H9 (cell line): ENCODE measurements at regions not wholly inside any gene's neighbourhood (a gene's known extent, or its start where the extent isn't known, plus 50 kb on each side); places are given as distances from the start of the nearest gene placed in this dataset.

Experiments used
- DNase-seq: peaks from one replicate; pipeline ENCODE4 v3.0.0-alpha.2; 2017
- H2AFZ ChIP-seq: one replicate; pipeline ENCODE4 v1.6.1; 2013; ENCODE audit warnings: mild to moderate bottlenecking, low read length, control low read depth, moderate library complexity
- H2AK5ac ChIP-seq: 2 replicates; pipeline ENCODE4 v1.6.1; 2013; ENCODE audit warnings: low read length, control low read depth, mixed read lengths; ENCODE audit not compliant: insufficient read length
- H2BK120ac ChIP-seq: one replicate; pipeline ENCODE4 v1.6.1; 2013; ENCODE audit warnings: low read depth, mild to moderate bottlenecking, low read length, control low read depth, inconsistent platforms; ENCODE audit not compliant: poor library complexity, severe bottlenecking
- H2BK12ac ChIP-seq: 2 replicates; pipeline ENCODE4 v1.6.1; 2013; ENCODE audit warnings: low read length, control low read depth, mixed read lengths, low read depth; ENCODE audit not compliant: insufficient read length
- H2BK15ac ChIP-seq: 2 replicates; pipeline ENCODE4 v1.6.1; 2013; ENCODE audit warnings: low read depth, low read length, control low read depth
- H2BK20ac ChIP-seq: one replicate; pipeline ENCODE4 v1.6.1; 2013; ENCODE audit warnings: low read depth, mild to moderate bottlenecking, low read length, control low read depth, inconsistent platforms; ENCODE audit not compliant: poor library complexity, severe bottlenecking
- H2BK5ac ChIP-seq: 2 replicates; pipeline ENCODE4 v1.6.1; 2013; ENCODE audit warnings: low read length, control low read depth, mixed read lengths; ENCODE audit not compliant: insufficient read length
- H3K14ac ChIP-seq: 2 replicates; pipeline ENCODE4 v1.6.1; 2013; ENCODE audit warnings: low read length, control low read depth; ENCODE audit not compliant: insufficient read depth
- H3K18ac ChIP-seq: 2 replicates; pipeline ENCODE4 v1.6.1; 2013; ENCODE audit warnings: low read depth, mild to moderate bottlenecking, mixed read lengths, low read length, control low read depth; ENCODE audit not compliant: insufficient read length
- H3K23ac ChIP-seq: 2 replicates; pipeline ENCODE4 v1.6.1; 2013; ENCODE audit warnings: low read length, control low read depth, mixed read lengths, low read depth; ENCODE audit not compliant: insufficient read length
- H3K23me2 ChIP-seq: 2 replicates; pipeline ENCODE4 v1.6.1; 2013; ENCODE audit warnings: low read depth, mild to moderate bottlenecking, mixed read lengths, low read length, control low read depth; ENCODE audit not compliant: insufficient read length, poor library complexity, severe bottlenecking
- H3K27ac ChIP-seq: 2 replicates; pipeline ENCODE4 v1.5.1; 2013; ENCODE audit warnings: low read length, control low read depth, mixed read lengths, low read depth; ENCODE audit not compliant: insufficient read length
- H3K27me3 ChIP-seq: 2 replicates; pipeline ENCODE4 v1.6.1; 2013; ENCODE audit warnings: low read length, control low read depth, inconsistent platforms; ENCODE audit not compliant: insufficient read depth
- H3K4ac ChIP-seq: 2 replicates; pipeline ENCODE4 v1.6.1; 2013; ENCODE audit warnings: low read depth, mild to moderate bottlenecking, control low read depth, inconsistent platforms, low read length, moderate library complexity
- H3K4me1 ChIP-seq: 2 replicates; pipeline ENCODE4 v1.6.1; 2013; ENCODE audit warnings: low read length, control low read depth, inconsistent platforms; ENCODE audit not compliant: insufficient read depth
- H3K4me2 ChIP-seq: 2 replicates; pipeline ENCODE4 v1.6.1; 2013; ENCODE audit warnings: low read length, control low read depth, mixed read lengths; ENCODE audit not compliant: insufficient read length, insufficient read depth
- H3K56ac ChIP-seq: 2 replicates; pipeline ENCODE4 v1.6.1; 2013; ENCODE audit warnings: low read depth, mild to moderate bottlenecking, mixed read lengths, low read length, control low read depth; ENCODE audit not compliant: insufficient read length
- H3K79me1 ChIP-seq: 2 replicates; pipeline ENCODE4 v1.6.1; 2013; ENCODE audit warnings: low read depth, mild to moderate bottlenecking, moderate library complexity, low read length, control low read depth, inconsistent platforms; ENCODE audit not compliant: insufficient read depth, poor library complexity, severe bottlenecking
- H3K79me2 ChIP-seq: 2 replicates; pipeline ENCODE4 v1.6.1; 2013; ENCODE audit warnings: low read length, control low read depth, inconsistent platforms; ENCODE audit not compliant: insufficient read depth
- H3K9ac ChIP-seq: 2 replicates; pipeline ENCODE4 v1.6.1; 2013; ENCODE audit warnings: low read length, control low read depth, mixed read lengths; ENCODE audit not compliant: insufficient read length; ENCODE audit errors: extremely low read depth
- H3K9me3 ChIP-seq: one replicate; pipeline ENCODE4 v1.6.1; 2013; ENCODE audit warnings: low read depth, low read length, inconsistent platforms; ENCODE audit not compliant: control insufficient read depth
- H3T11ph ChIP-seq: one replicate; pipeline ENCODE4 v1.6.1; 2013; ENCODE audit warnings: mild to moderate bottlenecking, low read length, control low read depth, inconsistent platforms
- H4K20me1 ChIP-seq: one replicate; pipeline ENCODE4 v1.6.1; 2013; ENCODE audit not compliant: control insufficient read depth, insufficient read length, insufficient read depth
- H4K5ac ChIP-seq: 2 replicates; pipeline ENCODE4 v1.6.1; 2013; ENCODE audit warnings: low read depth, mild to moderate bottlenecking, mixed read lengths, low read length, control low read depth; ENCODE audit not compliant: insufficient read length
- H4K8ac ChIP-seq: replicated peaks from 2 replicates; pipeline ENCODE4 v1.6.1; 2013; ENCODE audit warnings: low read length, control low read depth, mixed read lengths, low read depth; ENCODE audit not compliant: insufficient read length
- H4K91ac ChIP-seq: 2 replicates; pipeline ENCODE4 v1.6.1; 2013; ENCODE audit warnings: low read depth, mild to moderate bottlenecking, moderate library complexity, mixed read lengths, low read length, control low read depth; ENCODE audit not compliant: insufficient read length
- H3K27ac Mint-ChIP-seq, 3 experiments: 2 replicates in 2 of 3; 3 replicates in 1 of 3; pipeline ENCODE4 v1.8.0; 2020 to 2021; ENCODE audit warnings: mixed read lengths in 3 of 3, mild to moderate bottlenecking in 1 of 3, moderate library complexity in 1 of 3
- H3K27me3 Mint-ChIP-seq: 2 replicates; pipeline ENCODE4 v1.8.0; 2021; ENCODE audit warnings: low read depth, mild to moderate bottlenecking, moderate library complexity, mixed read lengths
- H3K36me3 Mint-ChIP-seq, 3 experiments: 2 replicates in 2 of 3; 3 replicates in 1 of 3; pipeline ENCODE4 v1.8.0; 2020 to 2021; ENCODE audit warnings: low read depth in 3 of 3, mixed read lengths in 3 of 3; ENCODE audit not compliant: insufficient read depth in 1 of 3
- H3K4me1 Mint-ChIP-seq, 2 experiments: 2 replicates each; pipeline ENCODE4 v1.8.0; 2020; ENCODE audit warnings: mixed read lengths in 2 of 2
- H3K4me3 Mint-ChIP-seq, 2 experiments: 2 replicates in 1 of 2; 3 replicates in 1 of 2; pipeline ENCODE4 v1.8.0; 2020 to 2021; ENCODE audit warnings: mild to moderate bottlenecking in 2 of 2, mixed read lengths in 2 of 2, moderate library complexity in 1 of 2
- H3K9me3 Mint-ChIP-seq, 2 experiments: 2 replicates in 1 of 2; 3 replicates in 1 of 2; pipeline ENCODE4 v1.8.0; 2020; ENCODE audit warnings: mild to moderate bottlenecking in 2 of 2, mixed read lengths in 2 of 2, moderate library complexity in 1 of 2
- CTCF ChIP-seq: fragments of 200-600 bp; sonication (generic); conservative IDR thresholded peaks from 3 replicates; pipeline ENCODE4 v1.8.0; 2021; ENCODE audit warnings: antibody characterized with exemption, mild to moderate bottlenecking
- WGBS: extraction: QIAGEN DNeasy Blood & Tissue Kit; methylation state at CpG from one replicate; pipeline ENCODE4 v1.1.7; 2013; ENCODE audit warnings: missing lambda C conversion rate, low lambda C conversion rate, mixed read lengths; ENCODE audit not compliant: insufficient read length; ENCODE audit errors: extremely low coverage; 5-methylcytosine and 5-hydroxymethylcytosine counted together

- no CpG with 5 or more reads among the region's 1 CpG for WGBS
- H4K91ac ChIP-seq = no peak overlapping the region
These were observed 282.7 kb upstream of the FZD8 start for GRCh38 chr10:35924759-35925158.

More at GRCh38 chr10:35924759-35925158, 282.7 kb upstream of the FZD8 start:
- Histone ChIP-seq H3K79me1 (no peaks in the 10 kb centered on the region), H3K79me2 (no peaks in the 10 kb centered on the region), H2AFZ (no peak overlapping the region), H4K5ac (no peak overlapping the region), H3K4ac (no peak overlapping the region), H2BK12ac (no peak overlapping the region), H2AK5ac (no peak overlapping the region), H3K23me2 (no peaks in the 10 kb centered on the region), H3K9me3 (no peaks in the 10 kb centered on the region), H3K27me3 (no peaks in the 10 kb centered on the region), H4K20me1 (no peaks in the 10 kb centered on the region), H3K9ac (no peak overlapping the region), H2BK5ac (no peak overlapping the region), H2BK120ac (no peak overlapping the region), H3K27ac (no peak overlapping the region), H4K8ac (no peak overlapping the region), H3K23ac (no peak overlapping the region), H3K18ac (no peak overlapping the region), H2BK15ac (no peak overlapping the region), H3K56ac (no peak overlapping the region), H3K4me1 (0 out of 2 replicates have a peak, but pooled peaks cover 2% of the 10 kb centered on the region), H3K14ac (no peak overlapping the region), H2BK20ac (no peak overlapping the region), H3K4me2 (no peak overlapping the region), H3T11ph (no peak overlapping the region)
- no peaks in the 10 kb centered on the region for H3K9me3 Mint-ChIP-seq
- H3K36me3 Mint-ChIP-seq = no peaks in the 10 kb centered on the region
- peak overlapping the region in 1 of 3 experiments; percentile 21; a peak in 1 of 7 replicates for H3K27ac Mint-ChIP-seq
- DNase-seq = no peak
- H3K27me3 Mint-ChIP-seq = no peaks in the 10 kb centered on the region; the same call in 1 of the 2 replicates
- no peak for TF ChIP-seq CTCF
- H3K4me3 Mint-ChIP-seq = no peak overlapping the region
- peaks cover 32 to 33% of the 10 kb centered on the region in 2 experiments for H3K4me1 Mint-ChIP-seq
